OCI-LY3 (cell line): ENCODE measurements at regions not wholly inside any gene's neighbourhood (a gene's known extent, or its start where the extent isn't known, plus 50 kb on each side); places are given as distances from the start of the nearest gene placed in this dataset.

Source experiments
- CTCF ChIP-seq: fragments of 200-600, 300-600 bp; sonication (generic); IDR thresholded peaks from 2 replicates; pipeline ENCODE4 v1.5.1; 2014; ENCODE audit warnings: antibody characterized with exemption, low read length, low read depth
- EZH2phosphoT487 ChIP-seq: fragments of 200-600 bp; shearing (Covaris generic); IDR thresholded peaks from 2 replicates; pipeline ENCODE4 v1.6.1; 2018; ENCODE audit warnings: antibody characterized with exemption, mixed run types, low read depth

- TF ChIP-seq CTCF (no peak), EZH2phosphoT487 (no peak)
Observed at GRCh38 chr14:44030831-44031383, 476.2 kb downstream of the FSCB start.
